Chondrocyte (in vitro differentiated cells): ENCODE measurements at regions not wholly inside any gene's neighbourhood (a gene's known extent, or its start where the extent isn't known, plus 50 kb on each side); places are given as distances from the start of the nearest gene placed in this dataset.
"Not testable (repeated sequence)": the region's sequence is repeated elsewhere in the genome, so short reads cannot be mapped to it uniquely, and the experiment has no call there.

ENCODE experiments used
- DNase-seq: peaks from one replicate; pipeline ENCODE4 v3.0.0; 2021; ENCODE audit warnings: mixed read lengths, low spot score
- H3K27ac Mint-ChIP-seq: one replicate; pipeline ENCODE4 v1.8.0; 2021; ENCODE audit warnings: mild to moderate bottlenecking, moderate library complexity, mixed read lengths; ENCODE audit not compliant: unreplicated experiment
- H3K27me3 Mint-ChIP-seq: 2 replicates; pipeline ENCODE4 v1.8.0; 2021; ENCODE audit warnings: low read depth, mixed read lengths
- H3K36me3 Mint-ChIP-seq: 2 replicates; pipeline ENCODE4 v1.8.0; 2021; ENCODE audit warnings: low read depth, mixed read lengths
- H3K4me1 Mint-ChIP-seq: 2 replicates; pipeline ENCODE4 v1.8.0; 2021; ENCODE audit warnings: low read depth, mild to moderate bottlenecking, mixed read lengths
- H3K4me3 Mint-ChIP-seq: one replicate; pipeline ENCODE4 v1.8.0; 2021; ENCODE audit warnings: mild to moderate bottlenecking, moderate library complexity, mixed read lengths; ENCODE audit not compliant: unreplicated experiment
- H3K9me3 Mint-ChIP-seq: 2 replicates; pipeline ENCODE4 v1.8.0; 2021; ENCODE audit warnings: low read depth, mixed read lengths
- CTCF ChIP-seq: fragments of 200-600 bp; sonication (generic); IDR thresholded peaks from 2 replicates; pipeline ENCODE4 v1.5.0; 2021; ENCODE audit warnings: antibody characterized with exemption, mild to moderate bottlenecking, moderate library complexity

GRCh38 chr3:159882367-159882766, 106.3 kb upstream of the IL12A start:
- Mint-ChIP-seq H3K36me3 (peaks cover 4% of the 10 kb centered on the region), H3K4me1 (peaks cover 58% of the 10 kb centered on the region), H3K27ac (peak overlapping the region; percentile 74), H3K4me3 (no peak overlapping the region), H3K9me3 (no peaks in the 10 kb centered on the region), H3K27me3 (no peaks in the 10 kb centered on the region)
- DNase-seq: no peak
- no peak for TF ChIP-seq CTCF

GRCh38 chr3:159882790-159883779, 105.5 kb upstream of the IL12A start:
- TF ChIP-seq CTCF: peak; percentile 8
- Mint-ChIP-seq H3K4me1 (peaks cover 54% of the 10 kb centered on the region), H3K36me3 (peaks cover 4% of the 10 kb centered on the region), H3K9me3 (no peaks in the 10 kb centered on the region), H3K27ac (peak overlapping the region; percentile 74), H3K27me3 (no peaks in the 10 kb centered on the region), H3K4me3 (no peak overlapping the region)
- DNase-seq: peak; percentile 59

GRCh38 chr3:159884661-159885402, 103.8 kb upstream of the IL12A start:
- no peaks in the 10 kb centered on the region for H3K27me3 Mint-ChIP-seq
- H3K4me1 Mint-ChIP-seq: peaks cover 46% of the 10 kb centered on the region
- H3K9me3 Mint-ChIP-seq: no peaks in the 10 kb centered on the region
- H3K4me3 Mint-ChIP-seq: no peak overlapping the region
- DNase-seq: no peak
- no peak overlapping the region for H3K27ac Mint-ChIP-seq
- TF ChIP-seq CTCF: peak; percentile 91
- peaks cover 6% of the 10 kb centered on the region for H3K36me3 Mint-ChIP-seq

- no peak for DNase-seq
- Mint-ChIP-seq H3K27ac (no peak overlapping the region), H3K4me3 (no peak overlapping the region), H3K4me1 (peaks cover 42% of the 10 kb centered on the region), H3K9me3 (no peaks in the 10 kb centered on the region), H3K36me3 (peaks cover 6% of the 10 kb centered on the region), H3K27me3 (no peaks in the 10 kb centered on the region)
- TF ChIP-seq CTCF: no peak
Measured at GRCh38 chr3:159886050-159886449, 102.6 kb upstream of the IL12A start.

GRCh38 chr3:159886530-159886929, 102.1 kb upstream of the IL12A start:
- not testable (repeated sequence) for DNase-seq, H3K27ac Mint-ChIP-seq, H3K9me3 Mint-ChIP-seq, H3K36me3 Mint-ChIP-seq, H3K4me3 Mint-ChIP-seq, H3K27me3 Mint-ChIP-seq
- H3K4me1 Mint-ChIP-seq: peaks cover 46% of the 10 kb centered on the region
